ENCODE measurements at regions not wholly inside any gene's neighbourhood (a gene's known extent, or its start where the extent isn't known, plus 50 kb on each side); places are given as distances from the start of the nearest gene placed in this dataset.
A peak's percentile ranks its signal among the peaks of the same experiment; 100 is the strongest.
"Not testable (repeated sequence)": the region's sequence is repeated elsewhere in the genome, so short reads cannot be mapped to it uniquely, and the experiment has no call there.

GRCh38 chr11:119586181-119586580 lies 142.8 kb downstream of the NECTIN1 start:
- DNase-seq: no peak

- DNase-seq: no peak
These were observed 143.8 kb downstream of the NECTIN1 start for GRCh38 chr11:119585043-119585781.

GRCh38 chr11:119584193-119585042 lies 144.6 kb downstream of the NECTIN1 start:
- DNase-seq: peak; percentile 87

GRCh38 chr11:119583585-119583984 lies 145.4 kb downstream of the NECTIN1 start:
- DNase-seq: no peak

GRCh38 chr11:119581396-119581795 lies 147.6 kb downstream of the NECTIN1 start:
- DNase-seq: not testable (repeated sequence)

GRCh38 chr11:119580751-119581150 lies 148.2 kb downstream of the NECTIN1 start:
- DNase-seq: no peak

- no peak for DNase-seq
These were observed 148.9 kb downstream of the NECTIN1 start for GRCh38 chr11:119580081-119580480.

- DNase-seq: no peak
These were observed 150.3 kb downstream of the NECTIN1 start for GRCh38 chr11:119578521-119579191.

GRCh38 chr11:119573858-119574257 lies 150.9 kb upstream of the THY1 start:
- no peak for DNase-seq

GRCh38 chr11:119572481-119573424 lies 149.8 kb upstream of the THY1 start:
- no peak for DNase-seq

GRCh38 chr11:119571311-119571710 lies 148.3 kb upstream of the THY1 start:
- DNase-seq: no peak

GRCh38 chr11:119567688-119568582 lies 145.0 kb upstream of the THY1 start:
- peak; percentile 78 for DNase-seq

GRCh38 chr11:119566319-119566718 lies 143.3 kb upstream of the THY1 start:
- no peak for DNase-seq

- DNase-seq: not testable (repeated sequence)
These were observed 142.7 kb upstream of the THY1 start for GRCh38 chr11:119565693-119566092.

GRCh38 chr11:119560961-119561360 lies 138.0 kb upstream of the THY1 start:
- no peak for DNase-seq

- no peak for DNase-seq
These were observed 137.3 kb upstream of the THY1 start for GRCh38 chr11:119560291-119560690.

- no peak for DNase-seq
These were observed 129.1 kb upstream of the THY1 start for GRCh38 chr11:119552106-119552485.

GRCh38 chr11:119551420-119552105 lies 128.6 kb upstream of the THY1 start:
- no peak for DNase-seq

- peak; percentile 9 for DNase-seq
These were observed 127.2 kb upstream of the THY1 start for GRCh38 chr11:119550053-119550752.

GRCh38 chr11:119547511-119547910 lies 124.5 kb upstream of the THY1 start:
- no peak for DNase-seq
